HepG2 (cell line): ENCODE measurements at regions not wholly inside any gene's neighbourhood (a gene's known extent, or its start where the extent isn't known, plus 50 kb on each side); places are given as distances from the start of the nearest gene placed in this dataset.

Source experiments
- ATAC-seq: fragments of 200-7000 bp; cut with Tn5 transposase; 3 replicates; pipeline ENCODE4 v1.9.1; 2020; ENCODE audit warnings: mild to moderate bottlenecking, moderate library complexity
- BruUV-seq: library from RNA; stranded (reverse); fragments of 400-500 nt; replicated peaks from 2 replicates; lab custom pipeline; 2021; lab: Mats Ljungman, UMichigan
- CTCF ChIA-PET: fragments of 300-600 bp; formaldehyde crosslinking; extraction: SDS; loops from one replicate; lab custom pipeline; 2021; ENCODE audit warnings: low total read pairs, inconsistent platforms, low intra/inter-chr PET ratio; lab: Yijun Ruan, JAX
- POLR2A ChIA-PET: fragments of 350-600 bp; sonication (Branson Sonifier 250); formaldehyde crosslinking; loops from one replicate; lab custom pipeline; 2020; ENCODE audit warnings: antibody characterized with exemption, inconsistent platforms; lab: Yijun Ruan, JAX
- DNase-seq: peaks from one replicate; pipeline ENCODE4 v3.0.0-alpha.2; 2015; ENCODE audit warnings: low spot score
- FAIRE-seq: peaks from 3 replicates; lab custom pipeline; 2011; peaks lifted over from hg19 to GRCh38; lab: Jason Lieb, UNC
- H2AFZ ChIP-seq: one replicate; pipeline ENCODE4 v1.6.1; 2011; ENCODE audit warnings: low read length, inconsistent platforms
- H3K27ac ChIP-seq: fragments of 300-600 bp; 3 replicates; pipeline ENCODE4 v1.8.0; 2011; ENCODE audit warnings: mixed run types, mild to moderate bottlenecking, mixed read lengths, low read length, inconsistent platforms; ENCODE audit not compliant: insufficient read depth; ENCODE audit errors: extremely low read length
- H3K27me3 ChIP-seq, 2 experiments: fragments of 200-600 bp in 1 of 2; 2 replicates in 1 of 2; 3 replicates in 1 of 2; pipeline versions ENCODE4 v1.6.0 to v1.8.0; 2011; ENCODE audit warnings: low read length in 2 of 2, mild to moderate bottlenecking in 2 of 2, moderate library complexity in 2 of 2, inconsistent platforms in 1 of 2; ENCODE audit not compliant: insufficient read depth in 2 of 2, control insufficient read depth in 1 of 2
- H3K36me3 ChIP-seq, 2 experiments: fragments of 200-600 bp in 1 of 2; replicated peaks in 1 of 2; 2 replicates in 1 of 2; 3 replicates in 1 of 2; pipeline versions ENCODE4 v1.5.1 to v1.8.0; 2011; ENCODE audit warnings: low read length in 2 of 2, inconsistent platforms in 1 of 2; ENCODE audit not compliant: insufficient read depth in 2 of 2, control insufficient read depth in 1 of 2
- H3K4me1 ChIP-seq: 2 replicates; pipeline ENCODE4 v1.5.1; 2012; ENCODE audit warnings: low read length, inconsistent platforms; ENCODE audit not compliant: insufficient read depth
- H3K4me2 ChIP-seq: 2 replicates; pipeline ENCODE4 v1.6.0; 2011; ENCODE audit warnings: low read depth, low read length, inconsistent platforms
- H3K4me3 ChIP-seq, 3 experiments: fragments of 200-600 bp in 1 of 3; sonication (generic), shearing (Covaris generic) in 1 of 3; replicated peaks in 1 of 3; 2 replicates each; pipeline ENCODE4 v1.5.1; 2011 to 2016; ENCODE audit warnings: low read length in 3 of 3, inconsistent platforms in 2 of 3, low read depth in 2 of 3, mild to moderate bottlenecking in 2 of 3, control low read depth in 1 of 3, mixed read lengths in 1 of 3; ENCODE audit not compliant: insufficient read depth in 1 of 3
- H3K79me2 ChIP-seq: one replicate; pipeline ENCODE4 v1.6.1; 2011; ENCODE audit warnings: low read length, inconsistent platforms; ENCODE audit not compliant: insufficient read depth
- H3K9ac ChIP-seq: 2 replicates; pipeline ENCODE4 v1.6.0; 2011; ENCODE audit warnings: mild to moderate bottlenecking, low read depth, low read length, inconsistent platforms; ENCODE audit not compliant: insufficient read depth
- H3K9me3 ChIP-seq: 2 replicates; pipeline ENCODE4 v1.5.1; 2012; ENCODE audit warnings: mild to moderate bottlenecking, low read length
- H4K20me1 ChIP-seq: 2 replicates; pipeline ENCODE4 v1.6.0; 2011; ENCODE audit warnings: inconsistent platforms, mild to moderate bottlenecking, low read length, moderate library complexity; ENCODE audit not compliant: insufficient read depth
- ARID2 ChIP-seq: sonication (generic); formaldehyde crosslinking; IDR thresholded peaks from 2 replicates; pipeline ENCODE4 v1.8.1; 2022; ENCODE audit warnings: mild to moderate bottlenecking, missing genetic modification reagents, borderline replicate concordance
- HNF1A ChIP-seq, 2 experiments: sonication (generic) in 1 of 2; formaldehyde crosslinking in 1 of 2; IDR thresholded peaks; 2 replicates each; pipeline versions ENCODE4 v1.4.0 to v1.6.1; 2016 to 2020; ENCODE audit warnings: borderline replicate concordance in 1 of 2, low read depth in 1 of 2, mild to moderate bottlenecking in 1 of 2, missing genetic modification reagents in 1 of 2
- ZNF30 ChIP-seq: sonication (generic); formaldehyde crosslinking; IDR thresholded peaks from 2 replicates; pipeline ENCODE4 v1.5.0; 2020; ENCODE audit warnings: mild to moderate bottlenecking, missing genetic modification reagents
- ZNF850 ChIP-seq: sonication (generic); formaldehyde crosslinking; conservative IDR thresholded peaks from 2 replicates; pipeline ENCODE4 v1.9.0; 2021; ENCODE audit warnings: mild to moderate bottlenecking, missing genetic modification reagents
- WGBS: methylation state at CpG from one replicate; pipeline ENCODE4 v1.1.6; 2017; ENCODE audit warnings: low lambda C conversion rate; 5-methylcytosine and 5-hydroxymethylcytosine counted together
- in situ Hi-C: cut with HindIII; loops from 2 replicates; pipeline ENCODE4 v1.10.0; 2017; ENCODE audit warnings: low pct_unique_long_range_greater_than_20kb; ENCODE audit not compliant: extremely low pct_ligation_motif_present
- intact Hi-C: fragments of 100-400 bp; cut with micrococcal nuclease; formaldehyde crosslinking; loops from one replicate; pipeline ENCODE4 v1.10.0; 2022; ENCODE audit not compliant: unreplicated experiment

DNA sequence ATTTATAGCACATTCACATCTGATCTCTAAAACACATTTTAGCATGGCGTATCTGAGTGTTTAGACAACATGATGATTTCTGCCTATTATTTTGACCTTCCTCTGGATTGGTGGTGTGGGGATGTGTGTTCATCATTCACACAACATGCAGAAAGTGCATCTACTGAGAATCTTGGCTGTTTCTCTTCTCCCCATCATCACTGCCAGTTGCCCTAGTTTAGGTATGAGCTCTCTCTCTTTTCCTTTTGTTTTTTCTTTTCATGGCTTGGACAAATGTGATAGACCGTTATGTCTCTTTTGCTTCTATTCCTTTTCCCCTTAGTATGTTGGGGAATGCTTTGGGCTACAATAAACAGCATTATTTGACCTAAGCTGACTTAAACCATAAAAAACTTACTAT is 239.2 kb upstream of the FZD8 start:
- Histone ChIP-seq H3K4me2 (no peak overlapping the region), H3K27me3 (peaks cover 0 to 9% of the 10 kb centered on the region in 2 experiments; a peak in 2 of 5 replicates), H3K9me3 (no peaks in the 10 kb centered on the region), H3K36me3 (no peaks in the 10 kb centered on the region), H3K9ac (no peak overlapping the region), H4K20me1 (no peaks in the 10 kb centered on the region), H2AFZ (no peak overlapping the region), H3K4me1 (no peaks in the 10 kb centered on the region), H3K27ac (no peak overlapping the region), H3K4me3 (no peak overlapping the region), H3K79me2 (no peaks in the 10 kb centered on the region)
- no TSS peak for BruUV-seq
- TF ChIP-seq ZNF850: no peak
- no peak for TF ChIP-seq HNF1A (IDR thresholded peaks at IDR 0.05; ENCODE audit: low read depth)
- TF ChIP-seq HNF1A (CRISPR knock-in tag; IDR thresholded peaks at IDR 0.05; ENCODE audit: borderline replicate concordance): no peak
- no peak for DNase-seq
- ATAC-seq: no peak
- no peak for FAIRE-seq
- 6% methylated on average over 2 of the region's 2 CpGs for WGBS
- in situ Hi-C loops: no loop called here
- POLR2A ChIA-PET: no interaction called here
- CTCF ChIA-PET: no interaction called here
- intact Hi-C loops: no loop called here

- no peaks in the 10 kb centered on the region for H4K20me1 ChIP-seq
- H2AFZ ChIP-seq: no peak overlapping the region
- ChIA-PET POLR2A (no interaction called here), CTCF (no interaction called here)
- H3K27ac ChIP-seq: no peak overlapping the region
- in situ Hi-C loops: no loop called here
- no peak overlapping the region for H3K4me3 ChIP-seq
- no peak overlapping the region for H3K9ac ChIP-seq
- no peak overlapping the region for H3K4me2 ChIP-seq
- no peak for ATAC-seq
- H3K27me3 ChIP-seq: peaks cover 0 to 6% of the 10 kb centered on the region in 2 experiments; a peak in 2 of 5 replicates
- intact Hi-C loops: no loop called here
- H3K4me1 ChIP-seq: no peaks in the 10 kb centered on the region
- H3K9me3 ChIP-seq: no peaks in the 10 kb centered on the region
- BruUV-seq: no TSS peak
- H3K36me3 ChIP-seq: no peaks in the 10 kb centered on the region
- WGBS: 27% methylated on average over 4 of the region's 4 CpGs
- no peaks in the 10 kb centered on the region for H3K79me2 ChIP-seq
- TF ChIP-seq ARID2 (CRISPR knock-in tag) (no peak), ZNF30 (CRISPR knock-in tag) (no peak)
- FAIRE-seq: no peak
- no peak for DNase-seq
These were observed 234.2 kb upstream of the FZD8 start for GRCh38 chr10:35876248-35876647.
